Body of pancreas (tissue), 4 donors: ENCODE measurements at regions not wholly inside any gene's neighbourhood (a gene's known extent, or its start where the extent isn't known, plus 50 kb on each side); places are given as distances from the start of the nearest gene placed in this dataset.

Experiments
- POLR2A ChIP-seq, 3 donors: fragments of 450-650 bp; IDR thresholded peaks; one replicate each; pipeline ENCODE4 v1.6.1; 2016; ENCODE audit warnings: antibody characterized with exemption in 3 of 3, mild to moderate bottlenecking in 2 of 3
- TF ChIP-seq, protein P1 (sequence below), 7 experiments: fragments of 450-650 bp in 4 of 7; fragments of 200-600 bp in 3 of 7; sonication (generic) in 3 of 7; IDR thresholded peaks; one replicate each; pipeline ENCODE4 v1.5.1; 2016 to 2019; ENCODE audit warnings: antibody characterized with exemption in 7 of 7

GRCh38 chr4:130985371-130985770 lies 1889.4 kb downstream of the C4orf33 start:
- TF ChIP-seq, protein P1, sequence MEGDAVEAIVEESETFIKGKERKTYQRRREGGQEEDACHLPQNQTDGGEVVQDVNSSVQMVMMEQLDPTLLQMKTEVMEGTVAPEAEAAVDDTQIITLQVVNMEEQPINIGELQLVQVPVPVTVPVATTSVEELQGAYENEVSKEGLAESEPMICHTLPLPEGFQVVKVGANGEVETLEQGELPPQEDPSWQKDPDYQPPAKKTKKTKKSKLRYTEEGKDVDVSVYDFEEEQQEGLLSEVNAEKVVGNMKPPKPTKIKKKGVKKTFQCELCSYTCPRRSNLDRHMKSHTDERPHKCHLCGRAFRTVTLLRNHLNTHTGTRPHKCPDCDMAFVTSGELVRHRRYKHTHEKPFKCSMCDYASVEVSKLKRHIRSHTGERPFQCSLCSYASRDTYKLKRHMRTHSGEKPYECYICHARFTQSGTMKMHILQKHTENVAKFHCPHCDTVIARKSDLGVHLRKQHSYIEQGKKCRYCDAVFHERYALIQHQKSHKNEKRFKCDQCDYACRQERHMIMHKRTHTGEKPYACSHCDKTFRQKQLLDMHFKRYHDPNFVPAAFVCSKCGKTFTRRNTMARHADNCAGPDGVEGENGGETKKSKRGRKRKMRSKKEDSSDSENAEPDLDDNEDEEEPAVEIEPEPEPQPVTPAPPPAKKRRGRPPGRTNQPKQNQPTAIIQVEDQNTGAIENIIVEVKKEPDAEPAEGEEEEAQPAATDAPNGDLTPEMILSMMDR (IDR thresholded peaks at IDR 0.05): no peak
- TF ChIP-seq POLR2A (IDR thresholded peaks at IDR 0.05): no peak
